Activated naive CD4-positive, alpha-beta T cell treated with anti-CD3 and anti-CD28 coated beads for 36 hours (primary cell): ENCODE measurements at regions not wholly inside any gene's neighbourhood (a gene's known extent, or its start where the extent isn't known, plus 50 kb on each side); places are given as distances from the start of the nearest gene placed in this dataset.

ENCODE experiments used
- CTCF ChIA-PET: fragments of 350-600 bp; sonication (Branson Sonifier 250); formaldehyde crosslinking; loops from one replicate; lab custom pipeline; 2021; ENCODE audit warnings: antibody characterized with exemption; lab: Charles Lee
- DNase-seq: peaks from one replicate; pipeline ENCODE4 v3.0.0-alpha.2; 2020
- H3K27ac Mint-ChIP-seq: one replicate; pipeline ENCODE4 v1.8.0; 2021; ENCODE audit warnings: mild to moderate bottlenecking, mixed read lengths
- H3K27me3 Mint-ChIP-seq: one replicate; pipeline ENCODE4 v1.8.0; 2021; ENCODE audit warnings: low read depth, mixed read lengths
- H3K36me3 Mint-ChIP-seq: one replicate; pipeline ENCODE4 v1.8.0; 2021; ENCODE audit warnings: low read depth, mixed read lengths
- H3K4me1 Mint-ChIP-seq: one replicate; pipeline ENCODE4 v1.8.0; 2021; ENCODE audit warnings: low read depth, mixed read lengths
- H3K4me3 Mint-ChIP-seq: one replicate; pipeline ENCODE4 v1.8.0; 2021; ENCODE audit warnings: mild to moderate bottlenecking, moderate library complexity, mixed read lengths
- H3K9me3 Mint-ChIP-seq: one replicate; pipeline ENCODE4 v1.8.0; 2021; ENCODE audit warnings: mixed read lengths
- intact Hi-C: fragments of 100-400 bp; cut with micrococcal nuclease; formaldehyde crosslinking; loops from one replicate; pipeline ENCODE4 v1.15.1; 2023

DNA sequence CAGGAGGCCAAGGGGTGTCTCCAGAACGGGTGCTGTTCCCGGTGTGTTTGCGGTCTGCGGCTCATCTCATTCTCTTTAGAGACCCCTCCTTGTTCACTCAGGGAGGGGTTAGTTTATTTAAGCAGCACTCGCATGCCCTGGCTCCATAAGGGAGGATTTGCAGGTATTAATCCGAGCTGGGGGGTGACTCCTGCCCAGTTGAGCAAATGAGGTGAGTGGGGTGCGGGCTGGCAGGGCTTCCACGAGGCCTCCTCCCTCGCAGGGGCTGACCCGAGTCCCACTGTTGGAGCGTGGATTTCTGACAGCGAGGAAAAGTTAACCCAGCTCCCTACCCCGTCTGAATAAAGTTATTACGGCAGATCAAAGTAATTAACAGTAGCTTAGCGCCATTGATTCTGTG is 371.8 kb upstream of the SALL3 start:
- CTCF ChIA-PET, result no interaction called here
- H3K36me3 Mint-ChIP-seq, result no peaks in the 10 kb centered on the region
- no peak overlapping the region for H3K27ac Mint-ChIP-seq
- H3K27me3 Mint-ChIP-seq, result peaks cover 2% of the 10 kb centered on the region
- intact Hi-C loops, result no loop called here
- H3K4me1 Mint-ChIP-seq, result no peaks in the 10 kb centered on the region
- no peak overlapping the region for H3K4me3 Mint-ChIP-seq
- no peaks in the 10 kb centered on the region for H3K9me3 Mint-ChIP-seq
- no peak for DNase-seq

DNA sequence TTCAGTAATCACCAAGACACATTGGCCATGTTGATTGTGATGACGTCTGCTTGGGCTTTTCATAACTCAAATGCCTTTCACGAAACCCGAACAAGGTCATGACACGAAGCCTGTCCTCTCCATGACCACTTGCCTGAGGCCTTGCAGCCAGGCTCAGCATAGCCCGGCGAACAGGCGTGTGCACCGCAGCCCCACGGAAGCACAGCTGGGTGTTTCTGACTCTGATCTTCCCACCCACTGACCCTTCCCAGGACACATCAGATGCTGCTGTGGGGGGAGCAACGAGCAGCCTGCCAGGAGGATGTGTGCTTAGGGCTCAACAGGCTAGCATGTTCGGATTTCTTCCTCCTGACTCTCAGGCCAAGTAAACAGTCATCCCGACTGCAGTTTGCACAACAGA is 369.4 kb upstream of the SALL3 start:
- Mint-ChIP-seq H3K27me3 (peaks cover 2% of the 10 kb centered on the region), H3K4me1 (no peaks in the 10 kb centered on the region), H3K4me3 (no peak overlapping the region), H3K27ac (no peak overlapping the region), H3K9me3 (peaks cover 4% of the 10 kb centered on the region), H3K36me3 (peaks cover 4% of the 10 kb centered on the region)
- intact Hi-C loops, result no loop called here
- no peak for DNase-seq
- CTCF ChIA-PET, result no interaction called here

DNA sequence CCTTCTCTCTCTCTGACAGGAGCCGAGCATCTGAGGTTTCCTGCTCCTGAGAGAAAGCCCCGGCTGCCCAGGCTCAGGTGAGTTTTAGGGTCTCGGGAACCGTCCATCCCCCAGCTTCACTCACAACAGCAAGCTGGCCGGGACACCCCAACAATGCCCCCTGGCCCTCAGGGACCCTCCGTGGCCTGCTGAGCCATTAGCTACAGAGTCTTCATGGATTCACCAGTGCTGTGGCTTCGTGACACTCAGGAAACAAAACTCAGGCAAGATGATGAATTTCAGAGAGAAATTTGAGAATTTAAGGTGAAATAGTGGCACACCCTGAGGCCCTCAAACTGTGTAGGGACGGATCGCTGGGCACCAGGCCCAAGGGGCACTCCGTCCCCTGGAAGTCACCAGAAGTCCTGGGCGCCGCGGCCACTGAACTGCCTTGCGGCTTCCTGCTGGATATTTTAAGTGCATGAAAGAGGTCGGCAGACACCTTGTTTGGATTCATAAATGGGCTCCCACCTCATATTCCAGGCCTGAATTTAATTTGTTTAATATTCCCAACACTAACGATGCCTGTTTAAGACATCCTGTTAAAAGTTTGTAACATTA is 368.3 kb upstream of the SALL3 start:
- H3K27ac Mint-ChIP-seq, result no peak overlapping the region
- no peak overlapping the region for H3K4me3 Mint-ChIP-seq
- no peaks in the 10 kb centered on the region for H3K4me1 Mint-ChIP-seq
- peaks cover 2% of the 10 kb centered on the region for H3K27me3 Mint-ChIP-seq
- intact Hi-C loops, result no loop called here
- CTCF ChIA-PET, result no interaction called here
- H3K36me3 Mint-ChIP-seq, result peaks cover 4% of the 10 kb centered on the region
- DNase-seq, result no peak
- H3K9me3 Mint-ChIP-seq, result peaks cover 7% of the 10 kb centered on the region

DNA sequence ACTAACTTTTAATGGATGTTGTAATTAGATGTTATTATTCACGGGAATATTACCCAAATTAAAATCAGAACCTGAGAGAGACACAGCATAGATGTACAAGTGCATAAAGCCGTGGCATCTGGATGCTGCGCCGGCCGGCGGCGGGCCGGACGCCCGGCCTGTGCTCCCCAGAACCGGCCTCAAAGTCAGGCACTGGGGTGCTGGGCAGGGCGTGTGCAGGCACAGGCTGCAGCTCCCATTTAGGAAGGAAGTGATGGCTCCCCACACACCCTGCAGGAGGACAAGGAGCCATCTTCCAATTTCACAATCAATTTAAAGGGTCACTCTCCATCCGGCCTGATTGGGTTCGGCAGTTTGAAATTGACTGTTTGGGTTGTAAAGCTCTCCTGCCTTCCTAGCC is 367.7 kb upstream of the SALL3 start:
- intact Hi-C loops, result no loop called here

DNA sequence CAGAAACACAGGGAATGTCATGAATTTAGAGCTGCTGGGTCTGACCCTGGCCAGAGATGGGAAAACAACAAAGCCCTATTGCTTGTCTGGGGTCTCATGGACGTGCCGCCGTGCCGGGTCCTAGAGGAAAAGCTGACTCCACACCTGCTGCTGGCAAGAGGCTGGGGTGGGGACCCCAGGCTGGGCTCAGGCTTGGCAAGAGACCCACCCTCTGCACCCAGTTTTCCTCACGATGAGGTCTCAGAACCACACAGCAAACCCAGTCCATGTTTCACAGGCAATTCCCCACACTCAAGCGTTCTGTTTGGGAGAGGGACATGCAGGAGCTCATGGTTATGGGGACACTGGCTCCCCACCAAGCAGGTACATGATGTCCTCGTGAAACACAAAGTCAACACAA is 367.3 kb upstream of the SALL3 start:
- Mint-ChIP-seq H3K36me3 (peaks cover 4% of the 10 kb centered on the region), H3K9me3 (peaks cover 17% of the 10 kb centered on the region), H3K27me3 (peaks cover 2% of the 10 kb centered on the region), H3K4me3 (no peak overlapping the region), H3K4me1 (no peaks in the 10 kb centered on the region), H3K27ac (no peak overlapping the region)
- intact Hi-C loops, result no loop called here
- no peak for DNase-seq
- CTCF ChIA-PET, result no interaction called here

More for the DNA sequence above, 367.7 kb upstream of the SALL3 start:
- Mint-ChIP-seq H3K27me3 (peaks cover 2% of the 10 kb centered on the region), H3K36me3 (peaks cover 4% of the 10 kb centered on the region), H3K9me3 (peaks cover 12% of the 10 kb centered on the region), H3K4me1 (no peaks in the 10 kb centered on the region), H3K4me3 (no peak overlapping the region), H3K27ac (no peak overlapping the region)
- CTCF ChIA-PET, result no interaction called here
- DNase-seq, result no peak

GRCh38 chr18:78612801-78613200 is 366.8 kb upstream of the SALL3 start:
- Mint-ChIP-seq H3K4me1 (no peaks in the 10 kb centered on the region), H3K27me3 (peaks cover 2% of the 10 kb centered on the region), H3K9me3 (peaks cover 20% of the 10 kb centered on the region), H3K4me3 (no peak overlapping the region), H3K27ac (no peak overlapping the region), H3K36me3 (peaks cover 4% of the 10 kb centered on the region)
- DNase-seq, result no peak
- intact Hi-C loops, result no loop called here
- CTCF ChIA-PET, result interaction anchor here (0.6 kb wide), 1 partner anchor 201 kb away, joined by 3 read pairs; no protein-coding TSS in a partner anchor

DNA sequence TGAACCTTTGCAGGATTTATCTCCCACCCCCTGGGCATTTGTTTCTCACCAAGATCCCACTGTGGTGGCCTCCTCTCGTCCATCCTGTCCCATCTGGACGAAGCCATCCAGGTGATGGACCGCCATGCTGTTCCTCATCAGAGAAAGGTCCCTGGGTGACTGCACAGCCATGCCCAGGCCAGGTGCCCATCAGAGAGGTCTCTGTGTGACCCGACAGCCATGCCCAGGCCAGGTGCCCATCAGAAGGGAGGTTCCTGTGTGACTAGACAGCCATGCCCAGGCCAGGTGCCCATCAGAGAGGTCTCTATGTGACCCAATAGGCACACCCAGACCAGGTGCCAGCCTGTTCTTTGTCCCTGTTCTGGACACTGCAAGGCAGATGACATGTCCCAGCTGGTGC is 360.9 kb upstream of the SALL3 start:
- CTCF ChIA-PET, result no interaction called here
- no peak for DNase-seq
- H3K27me3 Mint-ChIP-seq, result peaks cover 4% of the 10 kb centered on the region
- intact Hi-C loops, result no loop called here
- no peak overlapping the region for H3K4me3 Mint-ChIP-seq
- no peak overlapping the region for H3K27ac Mint-ChIP-seq
- peaks cover 17% of the 10 kb centered on the region for H3K9me3 Mint-ChIP-seq
- no peaks in the 10 kb centered on the region for H3K36me3 Mint-ChIP-seq
- no peaks in the 10 kb centered on the region for H3K4me1 Mint-ChIP-seq

DNA sequence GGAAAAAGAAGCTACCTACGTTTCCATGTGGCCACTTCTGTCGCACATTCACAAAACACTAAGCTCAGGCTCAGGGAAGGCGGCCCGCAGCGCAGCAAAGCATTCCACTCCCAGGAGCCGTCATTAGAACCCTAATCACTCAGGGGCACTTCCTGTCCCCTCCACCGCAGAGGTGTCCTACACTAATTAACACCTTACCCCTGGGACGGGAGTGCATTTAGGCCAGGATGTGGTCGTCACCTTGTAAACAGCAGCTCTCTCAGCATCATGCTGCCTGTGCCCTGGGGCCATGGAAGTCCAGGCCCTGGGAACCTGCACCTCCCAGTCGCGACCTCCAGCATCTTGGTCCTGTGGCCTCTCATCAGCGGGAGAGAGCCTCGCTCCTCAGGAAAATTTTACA is 359.8 kb upstream of the SALL3 start:
- Mint-ChIP-seq H3K4me3 (no peak overlapping the region), H3K36me3 (no peaks in the 10 kb centered on the region), H3K9me3 (peaks cover 17% of the 10 kb centered on the region), H3K4me1 (no peaks in the 10 kb centered on the region), H3K27ac (no peak overlapping the region), H3K27me3 (peaks cover 13% of the 10 kb centered on the region)
- intact Hi-C loops, result no loop called here
- DNase-seq, result no peak
- CTCF ChIA-PET, result no interaction called here

DNA sequence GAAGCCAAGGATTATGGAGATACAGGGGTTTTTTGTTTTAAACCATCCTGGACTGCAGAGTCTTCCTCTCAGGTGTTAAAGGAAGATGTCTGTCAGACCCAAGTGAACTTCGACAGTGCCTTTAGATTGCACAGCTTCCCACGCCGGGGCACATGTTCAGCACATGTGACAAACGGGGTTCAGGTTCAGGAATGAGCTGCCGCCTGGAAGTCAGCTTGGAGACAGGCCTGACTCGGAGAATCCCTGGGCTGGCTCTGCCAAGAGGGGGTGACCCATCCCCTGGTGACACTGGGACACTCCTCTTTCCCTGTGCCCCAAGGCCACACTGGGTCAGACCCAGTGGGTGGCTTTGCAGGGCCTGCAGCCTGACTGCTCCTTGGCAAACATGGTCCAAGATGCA is 359.3 kb upstream of the SALL3 start:
- CTCF ChIA-PET, result no interaction called here
- Mint-ChIP-seq H3K27ac (no peak overlapping the region), H3K9me3 (peaks cover 16% of the 10 kb centered on the region), H3K4me3 (no peak overlapping the region), H3K36me3 (no peaks in the 10 kb centered on the region), H3K4me1 (no peaks in the 10 kb centered on the region), H3K27me3 (peaks cover 13% of the 10 kb centered on the region)
- no peak for DNase-seq
- intact Hi-C loops, result no loop called here

DNA sequence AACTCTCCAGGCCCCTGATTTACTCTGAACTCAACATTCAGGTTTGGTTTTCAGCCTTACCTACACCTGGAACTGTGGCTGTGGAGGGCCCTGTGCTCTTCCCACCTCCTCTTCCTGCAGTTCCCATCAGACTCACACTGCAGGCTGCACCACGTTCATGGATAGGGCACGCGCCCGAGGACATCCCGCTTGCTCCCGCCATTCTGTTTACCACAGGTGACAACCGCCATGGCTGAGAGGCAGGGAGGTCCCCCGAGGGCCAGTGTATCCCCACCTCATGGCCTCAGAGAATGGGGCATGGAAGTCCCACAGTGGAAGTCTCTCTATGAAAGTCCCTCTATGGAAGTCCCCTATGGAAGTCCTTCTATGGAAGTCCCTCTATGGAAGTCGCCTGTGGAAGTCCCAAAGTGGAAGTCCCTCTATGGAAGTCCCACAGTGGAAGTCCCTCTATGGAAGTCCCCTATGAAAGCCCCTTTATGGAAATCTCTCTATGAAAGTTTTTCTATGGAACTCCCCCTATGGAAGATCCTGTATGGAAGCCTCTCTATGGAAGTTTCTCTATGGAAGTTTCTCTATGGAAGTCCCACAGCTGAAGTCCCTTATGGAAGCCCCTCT is 358.4 kb upstream of the SALL3 start:
- intact Hi-C loops, result no loop called here
- CTCF ChIA-PET, result no interaction called here

GRCh38 chr18:78622251-78622906 is 357.2 kb upstream of the SALL3 start:
- Mint-ChIP-seq H3K9me3 (peaks cover 3% of the 10 kb centered on the region), H3K27ac (no peak overlapping the region), H3K4me1 (no peaks in the 10 kb centered on the region), H3K36me3 (no peaks in the 10 kb centered on the region), H3K27me3 (peaks cover 27% of the 10 kb centered on the region), H3K4me3 (no peak overlapping the region)
- DNase-seq, result no peak
- CTCF ChIA-PET, result no interaction called here
- intact Hi-C loops, result no loop called here

More for the DNA sequence above, 358.4 kb upstream of the SALL3 start:
- Mint-ChIP-seq H3K4me3 (no peak overlapping the region), H3K27ac (no peak overlapping the region), H3K27me3 (peaks cover 21% of the 10 kb centered on the region), H3K36me3 (no peaks in the 10 kb centered on the region), H3K4me1 (no peaks in the 10 kb centered on the region), H3K9me3 (peaks cover 13% of the 10 kb centered on the region)
- no peak for DNase-seq

GRCh38 chr18:78622907-78623541 is 356.6 kb upstream of the SALL3 start:
- Mint-ChIP-seq H3K4me3 (no peak overlapping the region), H3K4me1 (no peaks in the 10 kb centered on the region), H3K27me3 (peaks cover 27% of the 10 kb centered on the region), H3K27ac (no peak overlapping the region), H3K36me3 (no peaks in the 10 kb centered on the region), H3K9me3 (no peaks in the 10 kb centered on the region)
- CTCF ChIA-PET, result no interaction called here
- intact Hi-C loops, result no loop called here
- DNase-seq, result no peak
